ENCODE measurements at regions not wholly inside any gene's neighbourhood (a gene's known extent, or its start where the extent isn't known, plus 50 kb on each side); places are given as distances from the start of the nearest gene placed in this dataset.

DNA sequence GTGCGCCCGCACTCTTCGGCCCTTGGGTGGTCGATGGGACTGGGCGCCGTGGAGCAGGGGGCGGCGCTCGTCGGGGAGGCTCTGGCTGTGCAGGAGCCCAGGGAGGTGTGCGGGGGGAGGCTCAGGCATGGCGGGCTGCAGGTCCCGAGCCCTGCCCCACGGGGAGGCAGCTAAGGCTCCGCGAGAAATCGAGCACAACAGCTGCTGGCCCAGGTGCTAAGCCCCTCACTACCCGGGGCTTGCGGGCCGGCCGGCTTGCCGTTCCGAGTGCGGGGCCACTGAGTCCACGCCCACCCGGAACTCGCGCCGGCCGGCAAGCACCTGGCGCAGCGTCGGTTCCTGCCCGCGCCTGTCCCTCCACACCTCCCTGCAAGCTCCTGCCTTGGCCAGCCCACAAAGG lies 462.3 kb upstream of the JARID2 start:
- no peak for DNase-seq (ENCODE audit: low read depth, low spot score)

- DNase-seq (ENCODE audit: low read depth, low spot score): no peak
Observed at GRCh38 chr6:14784596-14785492, 461.0 kb upstream of the JARID2 start.

DNA sequence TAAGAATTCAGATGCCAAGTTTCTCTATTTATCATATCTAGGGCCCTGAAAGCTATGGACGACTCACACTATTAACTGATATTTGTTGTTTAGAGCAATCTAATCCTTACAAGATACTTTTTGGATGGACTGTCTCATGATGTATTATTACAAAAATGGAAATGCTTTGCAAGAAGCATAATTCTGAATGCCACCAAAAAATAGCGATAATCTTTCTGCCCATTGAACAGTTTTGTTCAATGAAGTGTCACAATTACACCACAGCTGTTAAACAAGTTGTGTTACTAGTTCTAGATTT lies 460.4 kb upstream of the JARID2 start:
- no peak for DNase-seq (ENCODE audit: low read depth, low spot score)

GRCh38 chr6:14786008-14786407 lies 459.9 kb upstream of the JARID2 start:
- no peak for DNase-seq (ENCODE audit: low read depth, low spot score)

DNA sequence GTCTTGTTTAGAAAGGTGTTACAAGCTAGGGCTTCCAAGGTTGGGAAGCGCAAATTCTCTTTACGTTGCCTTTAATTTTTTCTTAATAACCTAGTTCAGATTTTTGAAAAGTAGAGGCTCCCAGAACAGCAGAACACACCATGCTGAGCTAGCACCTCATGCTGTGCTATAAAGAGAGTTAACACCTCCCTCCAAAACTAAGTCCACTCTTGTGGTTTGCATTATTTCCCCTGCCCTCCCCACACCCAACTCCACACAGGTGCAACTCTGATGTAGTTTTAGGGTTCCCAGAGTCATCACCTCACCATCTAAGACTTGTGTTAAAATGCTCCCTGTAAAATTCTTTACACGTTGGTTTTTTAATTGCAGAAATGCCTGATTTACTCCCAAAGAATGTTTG lies 459.4 kb upstream of the JARID2 start:
- no peak for DNase-seq (ENCODE audit: low read depth, low spot score)

DNA sequence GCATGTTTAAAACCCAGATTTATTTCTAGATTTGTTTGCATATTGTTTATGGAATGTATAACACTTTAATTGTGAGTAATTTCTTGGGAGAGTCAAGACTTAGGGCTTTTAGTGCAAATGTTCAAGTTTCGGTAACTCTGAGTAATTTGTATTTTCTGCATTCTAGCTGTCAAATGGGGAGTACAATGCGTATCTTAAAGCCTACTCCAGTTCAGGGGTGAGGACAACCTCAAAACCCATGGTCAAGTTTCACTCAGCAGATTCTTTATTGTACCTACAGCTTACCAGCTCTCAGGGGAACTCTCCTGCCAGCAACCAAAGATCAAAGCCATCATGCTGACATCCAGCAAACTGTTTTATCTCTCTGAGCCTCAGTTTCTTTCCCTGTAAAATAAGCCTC lies 458.6 kb upstream of the JARID2 start:
- no peak for DNase-seq (ENCODE audit: low read depth, low spot score)

- no peak for DNase-seq (ENCODE audit: low read depth, low spot score)
Observed at GRCh38 chr6:14787677-14788076, 458.2 kb upstream of the JARID2 start.

GRCh38 chr6:14789996-14790395 lies 455.9 kb upstream of the JARID2 start:
- DNase-seq (ENCODE audit: low read depth, low spot score): no peak

- DNase-seq (ENCODE audit: low read depth, low spot score): no peak
Observed at GRCh38 chr6:14790976-14791375, 454.9 kb upstream of the JARID2 start.

DNA sequence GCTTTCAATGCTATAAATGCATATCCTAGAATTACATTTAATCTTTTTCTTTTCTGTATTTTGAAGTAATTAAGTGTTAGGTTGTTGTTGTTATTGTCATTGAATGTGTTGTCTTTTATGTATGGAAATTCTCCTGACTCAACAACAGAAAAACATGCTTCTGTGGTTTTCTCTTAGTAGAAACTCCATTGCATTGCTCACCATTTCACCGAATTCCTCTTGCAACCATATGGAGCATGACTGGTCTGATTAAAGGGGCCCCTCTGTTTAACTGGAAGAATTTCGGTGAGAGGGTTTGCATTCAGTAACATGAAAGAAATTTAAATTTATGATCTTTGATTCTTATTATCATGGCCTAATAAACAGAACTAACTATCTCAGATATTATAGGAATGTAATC lies 454.3 kb upstream of the JARID2 start:
- DNase-seq (ENCODE audit: low read depth, low spot score): no peak

DNA sequence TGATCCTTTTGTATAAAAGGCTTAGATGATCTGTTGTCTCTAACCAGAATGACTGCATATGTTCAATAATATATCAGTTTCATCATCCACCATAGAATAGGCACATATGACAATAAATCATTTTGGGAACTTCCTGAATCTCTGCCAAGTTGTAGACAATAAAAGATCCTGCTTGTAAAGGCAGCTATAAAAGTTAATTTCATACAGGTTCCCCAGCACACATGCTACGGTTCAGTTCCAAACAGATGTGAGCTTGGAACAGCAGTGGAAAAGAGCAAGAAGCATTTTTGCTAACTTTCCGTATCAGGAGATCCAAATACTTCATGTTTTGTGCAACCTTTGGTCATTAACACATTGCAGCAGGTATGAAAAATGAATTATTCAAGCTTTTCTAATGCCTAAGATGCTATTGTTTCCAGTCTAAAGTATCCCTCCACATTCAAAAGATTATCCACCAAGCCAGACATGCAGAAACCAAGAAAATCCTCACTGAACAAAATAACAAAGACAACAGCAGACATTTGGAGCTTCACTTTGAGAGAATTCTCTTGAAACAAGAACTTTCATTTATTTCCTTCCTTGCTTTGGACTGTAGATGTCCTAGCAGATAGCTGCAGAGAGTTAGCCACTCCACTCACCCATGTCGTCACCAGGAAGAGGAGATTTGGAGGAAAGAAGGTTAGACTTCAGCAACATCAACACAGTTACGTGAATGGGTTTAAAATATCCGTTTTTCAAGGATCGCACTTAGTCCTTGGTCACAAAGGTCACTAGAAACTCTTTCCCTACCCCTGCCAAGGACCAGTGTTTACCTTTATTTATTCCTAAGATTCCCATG lies 453.5 kb upstream of the JARID2 start:
- DNase-seq (ENCODE audit: low read depth, low spot score): no peak

DNA sequence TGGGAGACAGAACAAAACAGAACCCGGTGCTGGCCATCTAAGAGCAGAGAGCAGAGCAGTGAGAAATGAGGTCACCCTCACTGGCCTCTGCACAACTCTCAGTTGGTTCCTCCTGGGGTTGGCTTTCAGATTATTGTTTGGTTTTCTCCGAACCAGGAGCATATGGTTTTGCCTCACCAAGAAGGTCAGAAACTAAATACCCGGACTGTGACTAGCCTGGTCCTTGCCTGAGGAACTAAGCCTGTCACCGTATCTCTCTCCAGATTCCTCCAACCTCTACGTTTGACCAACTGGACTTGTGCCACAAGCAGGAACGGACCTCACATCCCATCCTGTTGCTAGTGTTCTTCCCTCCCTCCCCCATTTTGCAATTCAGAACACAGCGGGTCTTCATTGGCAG lies 450.4 kb upstream of the JARID2 start:
- no peak for DNase-seq (ENCODE audit: low read depth, low spot score)

- DNase-seq (ENCODE audit: low read depth, low spot score): no peak
Observed at GRCh38 chr6:14796974-14797762, 448.7 kb upstream of the JARID2 start.

- no peak for DNase-seq (ENCODE audit: low read depth, low spot score)
Observed at GRCh38 chr6:14797875-14798593, 447.8 kb upstream of the JARID2 start.

DNA sequence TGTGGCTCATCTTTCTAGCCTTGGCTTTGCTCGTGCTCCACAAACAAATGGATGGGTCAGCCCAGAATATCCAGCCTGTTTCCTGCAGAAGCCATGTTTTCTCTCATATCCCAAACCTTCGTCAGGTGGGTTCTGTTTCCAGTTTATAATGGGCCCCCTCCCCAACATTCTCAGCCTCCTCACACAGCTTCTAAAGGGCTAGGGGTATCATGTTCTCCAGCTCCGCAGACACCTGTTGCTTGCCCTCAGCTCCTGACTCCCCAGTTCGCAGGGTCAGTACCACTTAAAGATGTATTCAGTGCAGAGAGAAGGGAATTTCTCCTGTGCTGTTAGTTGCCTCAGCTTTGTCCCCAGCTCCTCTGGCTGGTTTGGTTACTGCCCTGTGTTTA lies 447.3 kb upstream of the JARID2 start:
- DNase-seq (ENCODE audit: low read depth, low spot score): no peak

GRCh38 chr6:14798996-14799588 lies 446.8 kb upstream of the JARID2 start:
- DNase-seq (ENCODE audit: low read depth, low spot score): no peak

DNA sequence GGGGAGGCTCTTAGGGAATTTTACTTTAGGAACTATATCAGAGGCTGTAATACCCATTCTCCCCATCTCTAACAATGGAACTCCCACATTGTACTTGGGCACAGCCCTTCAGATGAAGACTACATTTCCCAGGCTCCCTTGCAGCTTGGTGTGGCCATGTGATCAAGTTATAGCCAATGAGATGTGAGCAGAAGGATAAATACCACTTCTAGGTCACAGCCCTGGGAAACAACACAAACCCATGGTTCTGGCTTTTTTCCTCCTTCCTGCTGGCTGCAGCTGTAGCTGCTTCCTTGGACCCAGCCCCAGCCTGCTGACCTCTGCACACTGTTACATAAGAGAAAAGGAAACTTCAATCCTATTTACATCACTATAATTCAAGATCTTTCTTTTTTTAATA lies 445.9 kb upstream of the JARID2 start:
- no peak for DNase-seq (ENCODE audit: low read depth, low spot score)

GRCh38 chr6:14802514-14803160 lies 443.2 kb upstream of the JARID2 start:
- DNase-seq (ENCODE audit: low read depth, low spot score): no peak

- DNase-seq (ENCODE audit: low read depth, low spot score): no peak
Observed at GRCh38 chr6:14804001-14804784, 441.7 kb upstream of the JARID2 start.

DNA sequence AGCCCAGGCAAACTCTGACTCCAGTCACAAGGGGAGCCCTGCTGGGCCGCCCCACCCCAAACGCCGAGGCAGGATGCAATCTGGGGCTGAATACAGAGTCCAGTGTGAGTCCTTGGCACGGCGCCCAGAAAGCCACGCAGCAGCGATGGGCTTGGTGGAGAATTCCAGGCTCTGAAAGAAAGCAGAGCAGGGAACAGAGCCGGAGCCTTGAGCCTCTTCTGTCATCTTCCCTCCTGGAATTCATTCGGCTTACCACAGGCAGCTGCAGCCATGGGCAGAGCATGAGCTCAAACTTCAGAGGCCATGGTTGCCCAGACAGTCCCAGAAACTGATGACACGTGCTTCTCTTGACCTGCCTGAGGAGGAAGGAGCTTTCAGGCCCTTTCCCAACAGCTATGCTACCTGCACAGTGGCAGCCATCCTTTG lies 441.1 kb upstream of the JARID2 start:
- no peak for DNase-seq (ENCODE audit: low read depth, low spot score)
